GM19328 (cell line): ENCODE measurements at regions not wholly inside any gene's neighbourhood (a gene's known extent, or its start where the extent isn't known, plus 50 kb on each side); places are given as distances from the start of the nearest gene placed in this dataset.
"Not testable (repeated sequence)": the region's sequence is repeated elsewhere in the genome, so short reads cannot be mapped to it uniquely, and the experiment has no call there.

ENCODE experiments used
- ATAC-seq: cut with Tn5 transposase; IDR thresholded peaks from one replicate; pipeline ENCODE4 v1.9.1; 2021; ENCODE audit warnings: mild to moderate bottlenecking, moderate library complexity; ENCODE audit not compliant: unreplicated experiment

GRCh38 chr18:39238981-39239660, 1673.5 kb upstream of the CELF4 start:
- no peak for ATAC-seq

GRCh38 chr18:39235118-39235719, 1669.6 kb upstream of the CELF4 start:
- no peak for ATAC-seq

GRCh38 chr18:39232937-39233336, 1667.3 kb upstream of the CELF4 start:
- ATAC-seq, result no peak

GRCh38 chr18:39232490-39232889, 1666.9 kb upstream of the CELF4 start:
- no peak for ATAC-seq

- ATAC-seq, result no peak
Measured at GRCh38 chr18:39230086-39230803, 1664.6 kb upstream of the CELF4 start.

GRCh38 chr18:39227769-39228168, 1662.2 kb upstream of the CELF4 start:
- ATAC-seq, result not testable (repeated sequence)

GRCh38 chr18:39225373-39225772, 1659.8 kb upstream of the CELF4 start:
- ATAC-seq, result no peak

- ATAC-seq, result no peak
Measured at GRCh38 chr18:39223283-39223682, 1657.7 kb upstream of the CELF4 start.

- ATAC-seq, result no peak
Measured at GRCh38 chr18:39215920-39216319, 1650.3 kb upstream of the CELF4 start.

GRCh38 chr18:39211461-39211860, 1645.9 kb upstream of the CELF4 start:
- no peak for ATAC-seq

GRCh38 chr18:39209173-39209572, 1643.6 kb upstream of the CELF4 start:
- no peak for ATAC-seq

- ATAC-seq, result no peak
Measured at GRCh38 chr18:39208729-39209128, 1643.1 kb upstream of the CELF4 start.

GRCh38 chr18:39208190-39208589, 1642.6 kb upstream of the CELF4 start:
- no peak for ATAC-seq

- not testable (repeated sequence) for ATAC-seq
Measured at GRCh38 chr18:39206398-39207103, 1641.0 kb upstream of the CELF4 start.

GRCh38 chr18:39205565-39206195, 1640.1 kb upstream of the CELF4 start:
- ATAC-seq, result no peak

GRCh38 chr18:39200153-39200552, 1634.6 kb upstream of the CELF4 start:
- no peak for ATAC-seq

GRCh38 chr18:39199231-39199855, 1633.7 kb upstream of the CELF4 start:
- ATAC-seq, result no peak

- no peak for ATAC-seq
Measured at GRCh38 chr18:39198376-39198775, 1632.8 kb upstream of the CELF4 start.

- no peak for ATAC-seq
Measured at GRCh38 chr18:39191931-39192330, 1626.3 kb upstream of the CELF4 start.

GRCh38 chr18:39191058-39191457, 1625.5 kb upstream of the CELF4 start:
- ATAC-seq, result no peak

GRCh38 chr18:39190508-39190907, 1624.9 kb upstream of the CELF4 start:
- no peak for ATAC-seq
